ENCODE measurements at regions not wholly inside any gene's neighbourhood (a gene's known extent, or its start where the extent isn't known, plus 50 kb on each side); places are given as distances from the start of the nearest gene placed in this dataset.

GRCh38 chr4:14178421-14178820 is 550.9 kb upstream of the BOD1L1 start:
- Histone ChIP-seq H3K27me3 (ENCODE audit: control insufficient read depth, insufficient read depth, low read length) (no peaks in the 10 kb centered on the region), H3K4me3 (ENCODE audit: low read length) (no peak overlapping the region), H3K27ac (ENCODE audit: low read length) (peak overlapping the region; percentile 61), H3K9me3 (ENCODE audit: control insufficient read depth, insufficient read depth, low read length) (no peaks in the 10 kb centered on the region), H3K4me1 (ENCODE audit: control insufficient read depth, insufficient read depth, low read length) (peaks cover 11% of the 10 kb centered on the region), H3K36me3 (ENCODE audit: control insufficient read depth, insufficient read depth, low read length) (no peaks in the 10 kb centered on the region)
- Mint-ChIP-seq H3K27me3 (ENCODE audit: low read depth in 2 of 2) (no peaks in the 10 kb centered on the region), H3K4me3 (peak overlapping the region; percentile 48), H3K4me1 (peaks cover 28 to 42% of the 10 kb centered on the region in 2 donors), H3K27ac (peak overlapping the region; percentile 75 to 82), H3K9me3 (peaks cover 0 to 5% of the 10 kb centered on the region in 2 donors), H3K36me3 (no peaks in the 10 kb centered on the region)
- no peak for TF ChIP-seq CTCF (IDR thresholded peaks at IDR 0.05)
- WGBS (ENCODE audit: insufficient coverage) = 0% methylated on average over 1 of the region's 1 CpG
- peak in 1 of 2 donors; percentile 20 for DNase-seq
- peak in 2 of 3 donors; percentile 34 to 43 for ATAC-seq
- intact Hi-C loops (cut with micrococcal nuclease) = no loop called here

- DNase-seq = no peak
- H3K36me3 Mint-ChIP-seq = no peaks in the 10 kb centered on the region
- no peaks in the 10 kb centered on the region for H3K9me3 Mint-ChIP-seq
- Histone ChIP-seq H3K27me3 (ENCODE audit: control insufficient read depth, insufficient read depth, low read length) (no peaks in the 10 kb centered on the region), H3K36me3 (ENCODE audit: control insufficient read depth, insufficient read depth, low read length) (no peaks in the 10 kb centered on the region), H3K4me3 (ENCODE audit: low read length) (no peak overlapping the region), H3K9me3 (ENCODE audit: control insufficient read depth, insufficient read depth, low read length) (no peaks in the 10 kb centered on the region), H3K27ac (ENCODE audit: low read length) (no peak overlapping the region), H3K4me1 (ENCODE audit: control insufficient read depth, insufficient read depth, low read length) (peaks cover 11% of the 10 kb centered on the region)
- intact Hi-C loops (cut with micrococcal nuclease) = no loop called here
- no peak for ATAC-seq
- TF ChIP-seq CTCF (IDR thresholded peaks at IDR 0.05) = no peak
- H3K27ac Mint-ChIP-seq = peak overlapping the region in 1 of 2 donors; percentile 82
- H3K4me1 Mint-ChIP-seq = peaks cover 28 to 35% of the 10 kb centered on the region in 2 donors
- H3K4me3 Mint-ChIP-seq = no peak overlapping the region
- H3K27me3 Mint-ChIP-seq (ENCODE audit: low read depth in 2 of 2) = no peaks in the 10 kb centered on the region
- WGBS (ENCODE audit: insufficient coverage) = 78% methylated on average over 2 of the region's 2 CpGs
Observed at GRCh38 chr4:14180166-14180565, 552.6 kb upstream of the BOD1L1 start.

- intact Hi-C loops (cut with micrococcal nuclease) = no loop called here
- no peaks in the 10 kb centered on the region for H3K27me3 Mint-ChIP-seq (ENCODE audit: low read depth in 2 of 2)
- ATAC-seq (no peak), DNase-seq (no peak)
- no peak for TF ChIP-seq CTCF (IDR thresholded peaks at IDR 0.05)
- H3K36me3 Mint-ChIP-seq = no peaks in the 10 kb centered on the region
- H3K27ac Mint-ChIP-seq = no peak overlapping the region
- Histone ChIP-seq H3K9me3 (ENCODE audit: control insufficient read depth, insufficient read depth, low read length) (no peaks in the 10 kb centered on the region), H3K27ac (ENCODE audit: low read length) (no peak overlapping the region), H3K4me3 (ENCODE audit: low read length) (no peak overlapping the region), H3K4me1 (ENCODE audit: control insufficient read depth, insufficient read depth, low read length) (peaks cover 11% of the 10 kb centered on the region), H3K36me3 (ENCODE audit: control insufficient read depth, insufficient read depth, low read length) (no peaks in the 10 kb centered on the region), H3K27me3 (ENCODE audit: control insufficient read depth, insufficient read depth, low read length) (no peaks in the 10 kb centered on the region)
- no peak overlapping the region for H3K4me3 Mint-ChIP-seq
- no peaks in the 10 kb centered on the region for H3K9me3 Mint-ChIP-seq
- H3K4me1 Mint-ChIP-seq = peaks cover 28 to 35% of the 10 kb centered on the region in 2 donors
- 91% methylated on average over 6 of the region's 6 CpGs for WGBS (ENCODE audit: insufficient coverage)
Observed at GRCh38 chr4:14180983-14181601, 553.6 kb upstream of the BOD1L1 start.

GRCh38 chr4:14182148-14182547 is 554.6 kb upstream of the BOD1L1 start:
- Mint-ChIP-seq H3K9me3 (no peaks in the 10 kb centered on the region), H3K27ac (no peak overlapping the region), H3K36me3 (no peaks in the 10 kb centered on the region), H3K4me3 (no peak overlapping the region), H3K27me3 (ENCODE audit: low read depth in 2 of 2) (no peaks in the 10 kb centered on the region), H3K4me1 (peaks cover 22 to 31% of the 10 kb centered on the region in 2 donors)
- no peak overlapping the region for H3K4me3 ChIP-seq (ENCODE audit: low read length)
- ATAC-seq (no peak), DNase-seq (no peak)
- no peaks in the 10 kb centered on the region for H3K9me3 ChIP-seq (ENCODE audit: control insufficient read depth, insufficient read depth, low read length)
- H3K27ac ChIP-seq (ENCODE audit: low read length) = no peak overlapping the region
- TF ChIP-seq CTCF (IDR thresholded peaks at IDR 0.05) = no peak
- H3K4me1 ChIP-seq (ENCODE audit: control insufficient read depth, insufficient read depth, low read length) = peaks cover 10% of the 10 kb centered on the region
- 63% methylated on average over 6 of the region's 6 CpGs for WGBS (ENCODE audit: insufficient coverage)
- H3K36me3 ChIP-seq (ENCODE audit: control insufficient read depth, insufficient read depth, low read length) = no peaks in the 10 kb centered on the region
- intact Hi-C loops (cut with micrococcal nuclease) = no loop called here
- no peaks in the 10 kb centered on the region for H3K27me3 ChIP-seq (ENCODE audit: control insufficient read depth, insufficient read depth, low read length)

Measured in natural killer cell (primary cell).